Uterus (tissue), 3 donors: ENCODE measurements at regions not wholly inside any gene's neighbourhood (a gene's known extent, or its start where the extent isn't known, plus 50 kb on each side); places are given as distances from the start of the nearest gene placed in this dataset.
A peak's percentile ranks its signal among the peaks of the same experiment; 100 is the strongest.

Experiments used
- DNase-seq, 2 donors: peaks; one replicate each; pipeline ENCODE4 v3.0.0-alpha.2; 2019 to 2020
- H3K27ac ChIP-seq, 2 donors: fragments of 200-600 bp; sonication (generic); 1 replicate in 1 of 2; 2 replicates in 1 of 2; pipeline ENCODE4 v1.5.1; 2016 to 2018
- H3K27me3 ChIP-seq, 2 donors: fragments of 200-600 bp; sonication (generic); one replicate each; pipeline ENCODE4 v1.5.1; 2018 to 2019; ENCODE audit warnings: control low read depth in 1 of 2
- H3K36me3 ChIP-seq, 2 donors: fragments of 200-600 bp; sonication (generic); one replicate each; pipeline ENCODE4 v1.5.1; 2019; ENCODE audit warnings: control low read depth in 1 of 2
- H3K4me1 ChIP-seq, 2 donors: fragments of 200-600 bp; sonication (generic); one replicate each; pipeline ENCODE4 v1.5.1; 2018 to 2019; ENCODE audit warnings: control low read depth in 1 of 2
- H3K4me3 ChIP-seq, 2 donors: fragments of 200-600 bp; sonication (generic); 1 replicate in 1 of 2; 2 replicates in 1 of 2; pipeline ENCODE4 v1.5.1; 2018 to 2019; ENCODE audit warnings: mild to moderate bottlenecking in 1 of 2
- H3K9me3 ChIP-seq, 2 donors: fragments of 200-600 bp; sonication (generic); one replicate each; pipeline ENCODE4 v1.5.1; 2019; ENCODE audit warnings: control low read depth in 1 of 2
- CTCF ChIP-seq, 4 experiments: fragments of 200-600 bp in 2 of 4; fragments of 450-650 bp in 2 of 4; sonication (generic) in 2 of 4; IDR thresholded peaks; one replicate each; pipeline ENCODE4 v1.5.1; 2016 to 2019; ENCODE audit warnings: antibody characterized with exemption in 4 of 4, mild to moderate bottlenecking in 2 of 4, moderate library complexity in 1 of 4
- POLR2A ChIP-seq, 2 donors: fragments of 450-650 bp; IDR thresholded peaks; one replicate each; pipeline ENCODE4 v1.6.1; 2016; ENCODE audit warnings: antibody characterized with exemption in 2 of 2, mild to moderate bottlenecking in 1 of 2, moderate library complexity in 1 of 2
- intact Hi-C: fragments of 100-400 bp; cut with DNase I; formaldehyde crosslinking; loops from one replicate; pipeline ENCODE4 v1.15.1; 2023; ENCODE audit warnings: low total_unique reads
- donor health status: DM: yes; HTN: yes; CAD: no.

- intact Hi-C loops: no loop called here
- Histone ChIP-seq H3K4me3 (no peak overlapping the region), H3K4me1 (no peaks in the 10 kb centered on the region), H3K27me3 (no peaks in the 10 kb centered on the region), H3K27ac (peak overlapping the region; percentile 36 to 58), H3K36me3 (no peaks in the 10 kb centered on the region), H3K9me3 (no peaks in the 10 kb centered on the region)
- DNase-seq: peak in 1 of 2 donors; percentile 22
- TF ChIP-seq POLR2A (IDR thresholded peaks at IDR 0.05): no peak
- TF ChIP-seq CTCF (IDR thresholded peaks at IDR 0.05): no peak
Observed at GRCh38 chr3:64957408-64958198, 269.8 kb upstream of the ADAMTS9 start.

DNA sequence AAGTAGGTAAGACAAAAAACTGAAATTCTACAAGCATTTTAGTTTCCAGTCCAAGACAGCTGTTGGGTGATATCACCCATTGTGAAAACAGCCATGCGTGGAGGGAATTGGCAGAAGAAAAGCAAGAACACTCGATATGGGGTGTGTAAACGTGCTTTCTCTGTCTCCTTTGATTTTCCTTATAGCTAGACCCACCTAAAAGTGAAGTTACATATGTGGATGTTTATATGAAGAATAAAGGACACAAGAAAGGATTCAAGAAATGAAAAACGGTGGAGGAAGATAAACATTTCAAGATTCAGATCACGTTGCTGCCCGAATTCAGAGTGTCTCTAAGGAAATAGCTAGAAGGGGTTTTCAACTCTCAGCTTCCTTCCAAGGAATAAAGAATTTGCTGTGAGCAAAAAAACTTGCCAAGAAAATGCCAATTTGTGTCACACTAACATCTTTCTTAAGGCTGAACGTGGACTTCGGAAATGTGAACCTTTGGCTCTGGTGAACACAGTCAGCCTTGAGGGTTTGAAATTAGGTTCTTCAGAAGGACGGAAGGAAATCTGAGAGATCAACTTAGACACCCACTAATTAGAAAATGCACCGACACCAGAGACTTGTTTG is 269.0 kb upstream of the ADAMTS9 start:
- no peaks in the 10 kb centered on the region for H3K9me3 ChIP-seq
- no peaks in the 10 kb centered on the region for H3K36me3 ChIP-seq
- H3K4me3 ChIP-seq: no peak overlapping the region
- no peak for TF ChIP-seq POLR2A (IDR thresholded peaks at IDR 0.05)
- no peak for TF ChIP-seq CTCF (IDR thresholded peaks at IDR 0.05)
- intact Hi-C loops: no loop called here
- no peaks in the 10 kb centered on the region for H3K4me1 ChIP-seq
- H3K27me3 ChIP-seq: no peaks in the 10 kb centered on the region
- H3K27ac ChIP-seq: peak overlapping the region in 1 of 2 donors; percentile 58
- DNase-seq: no peak

GRCh38 chr3:64954995-64955636 is 267.3 kb upstream of the ADAMTS9 start:
- Histone ChIP-seq H3K9me3 (no peaks in the 10 kb centered on the region), H3K27me3 (no peaks in the 10 kb centered on the region), H3K4me3 (no peak overlapping the region), H3K36me3 (no peaks in the 10 kb centered on the region), H3K4me1 (no peaks in the 10 kb centered on the region), H3K27ac (peak overlapping the region; percentile 56 to 70)
- TF ChIP-seq CTCF (IDR thresholded peaks at IDR 0.05) (no peak), POLR2A (IDR thresholded peaks at IDR 0.05) (no peak)
- peak in 1 of 2 donors; percentile 54 for DNase-seq
- intact Hi-C loops: no loop called here

DNA sequence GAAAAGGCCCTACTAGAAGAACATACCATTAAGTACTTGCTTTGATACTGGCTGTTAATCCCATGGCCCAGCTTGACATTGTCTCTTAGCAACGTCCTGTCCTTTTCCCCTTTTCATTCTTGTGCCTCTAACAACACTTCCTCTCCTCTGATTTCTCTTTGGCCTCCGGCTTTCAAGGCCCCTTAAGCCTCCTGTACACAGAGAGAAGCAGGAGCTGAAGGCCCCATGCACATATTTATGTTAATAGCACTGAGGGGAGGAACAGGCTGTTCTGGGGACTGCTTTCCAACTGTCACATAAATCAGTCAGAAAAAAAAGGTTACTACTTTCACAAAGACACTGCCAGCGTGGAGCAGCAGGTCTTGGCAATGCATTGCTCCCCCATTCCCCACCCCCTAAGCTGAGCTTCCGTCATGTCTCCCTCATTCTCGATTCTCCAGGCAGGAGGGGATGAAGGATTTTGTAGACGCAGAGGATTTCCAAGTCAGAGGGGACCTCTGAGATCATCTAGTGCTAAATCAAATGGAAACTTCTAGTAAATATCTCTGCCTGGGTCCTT is 257.4 kb upstream of the ADAMTS9 start:
- H3K27ac ChIP-seq: peak overlapping the region; percentile 56 to 79
- intact Hi-C loops: no loop called here
- DNase-seq: peak; percentile 60 to 70

More for the DNA sequence above, 257.4 kb upstream of the ADAMTS9 start:
- TF ChIP-seq CTCF (IDR thresholded peaks at IDR 0.05) (no peak), POLR2A (IDR thresholded peaks at IDR 0.05) (no peak)
- H3K9me3 ChIP-seq: no peaks in the 10 kb centered on the region
- no peaks in the 10 kb centered on the region for H3K36me3 ChIP-seq
- H3K4me3 ChIP-seq: no peak overlapping the region
- peaks cover 6 to 8% of the 10 kb centered on the region in 2 donors for H3K4me1 ChIP-seq
- H3K27me3 ChIP-seq: no peaks in the 10 kb centered on the region
